Left ventricle myocardium inferior (tissue), 1 donor: ENCODE measurements at regions not wholly inside any gene's neighbourhood (a gene's known extent, or its start where the extent isn't known, plus 50 kb on each side); places are given as distances from the start of the nearest gene placed in this dataset.
"Not testable (repeated sequence)": the region's sequence is repeated elsewhere in the genome, so short reads cannot be mapped to it uniquely, and the experiment has no call there.

ENCODE experiments used
- DNase-seq: peaks from one replicate; pipeline ENCODE4 v3.0.0-alpha.2; 2020
- H3K27ac ChIP-seq: fragments of 200-600 bp; replicated peaks from 2 replicates; pipeline ENCODE4 v1.8.0; 2021
- H3K27me3 ChIP-seq: fragments of 200-600 bp; 2 replicates; pipeline ENCODE4 v1.8.0; 2021; ENCODE audit warnings: low read depth
- H3K36me3 ChIP-seq: fragments of 200-600 bp; 2 replicates; pipeline ENCODE4 v1.8.0; 2021
- H3K4me1 ChIP-seq: fragments of 200-600 bp; 2 replicates; pipeline ENCODE4 v1.8.0; 2021
- H3K4me3 ChIP-seq: fragments of 200-600 bp; 2 replicates; pipeline ENCODE4 v1.8.0; 2021; ENCODE audit warnings: mild to moderate bottlenecking, moderate library complexity
- H3K9me3 ChIP-seq: fragments of 200-600 bp; replicated peaks from 2 replicates; pipeline ENCODE4 v1.8.0; 2021
- CTCF ChIP-seq: fragments of 200-600 bp; IDR thresholded peaks from 2 replicates; pipeline ENCODE4 v1.8.0; 2021; ENCODE audit warnings: antibody characterized with exemption, mild to moderate bottlenecking, borderline replicate concordance
- intact Hi-C: fragments of 100-400 bp; cut with micrococcal nuclease; formaldehyde crosslinking; loops from one replicate; pipeline ENCODE4 v1.11.0; 2022
- donor health status: DM: no; HTN: yes; CAD: no; lungs with severe emphysema.

GRCh38 chr16:63787014-63787413 is 1334.8 kb downstream of the CDH11 start:
- DNase-seq: no peak
- Histone ChIP-seq H3K27ac (no peak overlapping the region), H3K36me3 (no peaks in the 10 kb centered on the region), H3K4me1 (peaks cover 8% of the 10 kb centered on the region), H3K27me3 (no peaks in the 10 kb centered on the region), H3K9me3 (peaks cover 20% of the 10 kb centered on the region), H3K4me3 (no peak overlapping the region)
- no peak for TF ChIP-seq CTCF
- intact Hi-C loops: no loop called here

GRCh38 chr16:63785170-63785569 is 1336.7 kb downstream of the CDH11 start:
- H3K36me3 ChIP-seq: no peaks in the 10 kb centered on the region
- peaks cover 20% of the 10 kb centered on the region for H3K9me3 ChIP-seq
- no peak overlapping the region for H3K4me3 ChIP-seq
- H3K27me3 ChIP-seq: no peaks in the 10 kb centered on the region
- no peak for DNase-seq
- intact Hi-C loops: no loop called here
- no peaks in the 10 kb centered on the region for H3K4me1 ChIP-seq
- TF ChIP-seq CTCF: no peak
- no peak overlapping the region for H3K27ac ChIP-seq

- no peak for DNase-seq
- H3K4me3 ChIP-seq: no peak overlapping the region
- no peaks in the 10 kb centered on the region for H3K9me3 ChIP-seq
- intact Hi-C loops: loop anchor here (5.0 kb wide), 1 partner anchor 886 kb away; no protein-coding TSS in a partner anchor
- H3K36me3 ChIP-seq: no peaks in the 10 kb centered on the region
- H3K27ac ChIP-seq: no peak overlapping the region
- H3K27me3 ChIP-seq: no peaks in the 10 kb centered on the region
- TF ChIP-seq CTCF: no peak
- H3K4me1 ChIP-seq: no peaks in the 10 kb centered on the region
Observed at GRCh38 chr16:63776437-63776836, 1345.4 kb downstream of the CDH11 start.

GRCh38 chr16:63776034-63776433 is 1345.8 kb downstream of the CDH11 start:
- Histone ChIP-seq H3K4me1 (no peaks in the 10 kb centered on the region), H3K27me3 (no peaks in the 10 kb centered on the region), H3K4me3 (no peak overlapping the region), H3K9me3 (no peaks in the 10 kb centered on the region), H3K36me3 (no peaks in the 10 kb centered on the region), H3K27ac (no peak overlapping the region)
- no peak for TF ChIP-seq CTCF
- DNase-seq: no peak
- intact Hi-C loops: loop anchor here (5.0 kb wide), 1 partner anchor 886 kb away; no protein-coding TSS in a partner anchor

- Histone ChIP-seq H3K27me3 (no peaks in the 10 kb centered on the region), H3K27ac (no peak overlapping the region), H3K4me3 (no peak overlapping the region), H3K9me3 (no peaks in the 10 kb centered on the region), H3K36me3 (no peaks in the 10 kb centered on the region), H3K4me1 (no peaks in the 10 kb centered on the region)
- no peak for TF ChIP-seq CTCF
- DNase-seq: no peak
- intact Hi-C loops: no loop called here
Observed at GRCh38 chr16:63774302-63774701, 1347.6 kb downstream of the CDH11 start.

- no peaks in the 10 kb centered on the region for H3K9me3 ChIP-seq
- H3K4me1 ChIP-seq: no peaks in the 10 kb centered on the region
- H3K27ac ChIP-seq: no peak overlapping the region
- no peak for TF ChIP-seq CTCF
- no peaks in the 10 kb centered on the region for H3K36me3 ChIP-seq
- intact Hi-C loops: no loop called here
- no peaks in the 10 kb centered on the region for H3K27me3 ChIP-seq
- no peak overlapping the region for H3K4me3 ChIP-seq
- no peak for DNase-seq
Observed at GRCh38 chr16:63769211-63769610, 1352.7 kb downstream of the CDH11 start.

GRCh38 chr16:63760246-63760645 is 1361.6 kb downstream of the CDH11 start:
- H3K4me3 ChIP-seq, intact Hi-C loops, H3K4me1 ChIP-seq, DNase-seq, H3K27me3 ChIP-seq, H3K27ac ChIP-seq, H3K36me3 ChIP-seq: not testable (repeated sequence)
- H3K9me3 ChIP-seq: peaks cover 13% of the 10 kb centered on the region
